SK-N-SH (cell line): ENCODE measurements at regions not wholly inside any gene's neighbourhood (a gene's known extent, or its start where the extent isn't known, plus 50 kb on each side); places are given as distances from the start of the nearest gene placed in this dataset.

Experiments used
- CTCF ChIA-PET: fragments of 300-600, 350-600 bp; formaldehyde crosslinking; extraction: SDS; loops from one replicate; lab custom pipeline; 2021; lab: Yijun Ruan, JAX
- POLR2A ChIA-PET: fragments of 350-600 bp; sonication (Branson Sonifier 250); formaldehyde crosslinking; extraction: SDS; loops from one replicate; lab custom pipeline; 2020; ENCODE audit warnings: antibody characterized with exemption, inconsistent platforms; lab: Yijun Ruan, JAX
- DNase-seq: peaks from one replicate; pipeline ENCODE4 v3.0.0; 2012
- H2AFZ ChIP-seq: fragments of 200-600 bp; sonication (generic); 2 replicates; pipeline ENCODE4 v1.8.1; 2016; ENCODE audit warnings: antibody characterized with exemption, mild to moderate bottlenecking, low read depth
- H3F3A ChIP-seq: fragments of 200-600 bp; sonication (generic); replicated peaks from 2 replicates; pipeline ENCODE3; 2016; ENCODE audit warnings: antibody characterized with exemption, mild to moderate bottlenecking; ENCODE audit not compliant: insufficient read depth
- H3K27ac ChIP-seq, 2 experiments: fragments of 200-500 bp in 1 of 2; fragments of 200-600 bp in 1 of 2; sonication (Bioruptor generic) in 1 of 2; sonication (generic), shearing (Covaris generic) in 1 of 2; 2 replicates each; pipeline versions ENCODE4 v1.5.1 to v1.6.1; 2014 to 2016; ENCODE audit warnings: low read depth in 2 of 2, inconsistent platforms in 1 of 2, low read length in 1 of 2, mild to moderate bottlenecking in 1 of 2, mixed read lengths in 1 of 2
- H3K27me3 ChIP-seq: fragments of 200-600 bp; sonication (generic), shearing (Covaris generic); 2 replicates; pipeline ENCODE4 v1.6.1; 2016; ENCODE audit warnings: mixed run types; ENCODE audit not compliant: insufficient read depth
- H3K36me3 ChIP-seq, 2 experiments: fragments of 200-500 bp in 1 of 2; fragments of 200-600 bp in 1 of 2; sonication (Bioruptor generic) in 1 of 2; sonication (generic) in 1 of 2; replicated peaks in 1 of 2; 2 replicates each; pipeline versions ENCODE3 to v1.5.1; 2014 to 2016; ENCODE audit warnings: low read length in 1 of 2, mild to moderate bottlenecking in 1 of 2; ENCODE audit not compliant: insufficient read depth in 2 of 2, control insufficient read depth in 1 of 2
- H3K4me1 ChIP-seq, 2 experiments: fragments of 200-500 bp in 1 of 2; fragments of 200-600 bp in 1 of 2; sonication (Bioruptor generic) in 1 of 2; sonication (generic), shearing (Covaris generic) in 1 of 2; 2 replicates each; pipeline versions ENCODE4 v1.5.1 to v1.6.1; 2014 to 2016; ENCODE audit warnings: low read depth in 1 of 2, low read length in 1 of 2, mixed run types in 1 of 2; ENCODE audit not compliant: insufficient read depth in 2 of 2, control insufficient read depth in 1 of 2
- H3K4me2 ChIP-seq: fragments of 200-600 bp; sonication (generic), shearing (Covaris generic); 2 replicates; pipeline ENCODE4 v1.6.1; 2017; ENCODE audit warnings: mixed run types
- H3K4me3 ChIP-seq, 2 experiments: fragments of 200-500 bp in 1 of 2; fragments of 200-600 bp in 1 of 2; sonication (Bioruptor generic) in 1 of 2; sonication (generic), shearing (Covaris generic) in 1 of 2; 2 replicates each; pipeline versions ENCODE4 v1.5.1 to v1.8.1; 2014 to 2016; ENCODE audit warnings: low read depth in 2 of 2, inconsistent platforms in 1 of 2, low read length in 1 of 2, mild to moderate bottlenecking in 1 of 2, mixed read lengths in 1 of 2, moderate library complexity in 1 of 2
- H3K79me2 ChIP-seq: fragments of 200-600 bp; sonication (generic); 2 replicates; pipeline ENCODE4 v1.8.1; 2017; ENCODE audit warnings: mild to moderate bottlenecking; ENCODE audit not compliant: insufficient read depth
- H3K9ac ChIP-seq: fragments of 200-600 bp; sonication (generic); 2 replicates; pipeline ENCODE4 v1.6.1; 2017; ENCODE audit warnings: mixed run types
- H3K9me2 ChIP-seq: fragments of 200-600 bp; sonication (generic); 2 replicates; pipeline ENCODE4 v1.6.1; 2017; ENCODE audit warnings: mixed run types
- H3K9me3 ChIP-seq: fragments of 200-600 bp; sonication (generic); 2 replicates; pipeline ENCODE4 v1.6.1; 2017; ENCODE audit warnings: mixed run types, mild to moderate bottlenecking, moderate library complexity
- H4K20me1 ChIP-seq: fragments of 200-600 bp; sonication (generic); 2 replicates; pipeline ENCODE4 v1.6.1; 2017; ENCODE audit warnings: mild to moderate bottlenecking, mixed run types; ENCODE audit not compliant: insufficient read depth
- CHD2 ChIP-seq: fragments of 150-350 bp; IDR thresholded peaks from 2 replicates; pipeline ENCODE4 v1.6.1; 2018; ENCODE audit warnings: low read length; ENCODE audit not compliant: partially characterized antibody
- ELF1 ChIP-seq: IDR thresholded peaks from 2 replicates; pipeline ENCODE4 v1.4.0; 2012
- EP300 ChIP-seq, 2 experiments: IDR thresholded peaks; 2 replicates each; pipeline versions ENCODE4 v1.4.0 to v1.6.1; 2012; ENCODE audit warnings: borderline replicate concordance in 1 of 2, low read depth in 1 of 2, low read length in 1 of 2
- FOSL2 ChIP-seq: IDR thresholded peaks from 2 replicates; pipeline ENCODE4 v1.4.0; 2012; ENCODE audit warnings: low read depth, mild to moderate bottlenecking, moderate library complexity, borderline replicate concordance
- FOXJ3 ChIP-seq: sonication (generic); formaldehyde crosslinking; IDR thresholded peaks from 2 replicates; pipeline ENCODE4 v1.5.1; 2020; ENCODE audit warnings: mild to moderate bottlenecking, missing genetic modification reagents
- GATA2 ChIP-seq: sonication (generic); formaldehyde crosslinking; IDR thresholded peaks from 2 replicates; pipeline ENCODE4 v1.5.0; 2020; ENCODE audit warnings: mild to moderate bottlenecking, missing genetic modification reagents
- MXI1 ChIP-seq: IDR thresholded peaks from 2 replicates; pipeline ENCODE4 v1.6.1; 2012; ENCODE audit warnings: mild to moderate bottlenecking, low read depth, low read length, improper control_type of control experiment
- NRF1 ChIP-seq: IDR thresholded peaks from 2 replicates; pipeline ENCODE4 v1.6.1; 2012; ENCODE audit warnings: low read depth, mild to moderate bottlenecking, low read length
- PBX3 ChIP-seq: IDR thresholded peaks from 2 replicates; pipeline ENCODE4; 2012
- RCOR1 ChIP-seq: fragments of 150-350 bp; IDR thresholded peaks from 2 replicates; pipeline ENCODE4 v1.6.1; 2017; ENCODE audit warnings: antibody characterized with exemption, low read length
- RXRA ChIP-seq: IDR thresholded peaks from 2 replicates; pipeline ENCODE4 v1.4.0; 2012; ENCODE audit warnings: low read depth, mild to moderate bottlenecking, borderline replicate concordance
- TAF1 ChIP-seq: IDR thresholded peaks from 2 replicates; pipeline ENCODE4 v1.6.1; 2012; ENCODE audit warnings: low read depth, mild to moderate bottlenecking, low read length, moderate library complexity, borderline replicate concordance
- TEAD4 ChIP-seq: IDR thresholded peaks from 2 replicates; pipeline ENCODE4 v1.4.0; 2012; ENCODE audit warnings: mild to moderate bottlenecking, borderline replicate concordance; ENCODE audit not compliant: insufficient read depth
- WGBS: methylation state at CpG from one replicate; pipeline ENCODE4 v1.1.6; 2017; ENCODE audit warnings: low lambda C conversion rate; 5-methylcytosine and 5-hydroxymethylcytosine counted together
- TF ChIP-seq, protein P1 (sequence below): fragments of 150-350 bp; IDR thresholded peaks from 2 replicates; pipeline ENCODE4 v1.6.1; 2016; ENCODE audit warnings: mild to moderate bottlenecking, low read depth, low read length
- TF ChIP-seq, protein P2 (sequence below): IDR thresholded peaks from 2 replicates; pipeline ENCODE4 v1.6.1; 2012; ENCODE audit warnings: mild to moderate bottlenecking, low read depth, low read length, moderate library complexity
- TF ChIP-seq, protein P3 (sequence below): IDR thresholded peaks from 2 replicates; pipeline ENCODE4 v1.4.0; 2012; ENCODE audit warnings: low read depth, borderline replicate concordance

- 65% methylated on average over 1 of the region's 1 CpG for WGBS
- H4K20me1 ChIP-seq: no peaks in the 10 kb centered on the region
- no peak for DNase-seq
- no peak overlapping the region for H3K9ac ChIP-seq
- TF ChIP-seq FOXJ3 (CRISPR knock-in tag): no peak
- peak; percentile 24; the same call in 1 of the 2 replicates for TF ChIP-seq PBX3
- POLR2A ChIA-PET: no interaction called here
- no peaks in the 10 kb centered on the region for H3K36me3 ChIP-seq
- no peak overlapping the region for H3K4me3 ChIP-seq
- no peaks in the 10 kb centered on the region for H3K27me3 ChIP-seq
- no peak overlapping the region for H3K4me2 ChIP-seq
- H2AFZ ChIP-seq: no peak overlapping the region
- no peak overlapping the region for H3K27ac ChIP-seq
- H3K79me2 ChIP-seq: no peaks in the 10 kb centered on the region
- CTCF ChIA-PET: no interaction called here
- H3F3A ChIP-seq: peaks cover 3% of the 10 kb centered on the region
- H3K9me2 ChIP-seq: no peaks in the 10 kb centered on the region
- H3K4me1 ChIP-seq: peaks cover 0 to 4% of the 10 kb centered on the region in 2 experiments; a peak in 1 of 4 replicates
- H3K9me3 ChIP-seq: no peaks in the 10 kb centered on the region
Measured at GRCh38 chr13:85140192-85140591, 659.0 kb downstream of the SLITRK6 start.

DNA sequence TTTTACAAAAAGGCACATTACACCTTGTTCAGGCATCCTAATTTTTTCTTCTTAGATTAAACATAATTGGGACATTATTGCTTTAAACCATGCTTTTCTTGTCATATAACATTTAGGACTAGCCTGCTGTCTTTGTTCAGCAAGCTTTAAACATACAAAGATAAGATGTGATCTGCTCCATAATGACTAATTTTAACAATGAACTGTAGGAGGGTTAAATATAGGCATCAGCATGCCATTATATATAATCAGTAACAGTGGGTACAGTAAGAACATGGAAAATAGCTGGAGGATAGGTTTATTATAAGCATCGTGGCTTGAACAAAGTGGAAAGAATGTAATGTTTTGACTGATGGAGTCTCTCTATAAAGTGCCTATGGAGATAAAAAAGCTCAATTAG, 661.7 kb downstream of the SLITRK6 start:
- peak; percentile 44 for DNase-seq
- TF ChIP-seq GATA2 (CRISPR knock-in tag) (peak; percentile 61; the same call in 1 of the 2 replicates), EP300 (IDR thresholded peaks at IDR 0.05; ENCODE audit: borderline replicate concordance in 1 of 2, low read depth in 1 of 2, low read length in 1 of 2) (peak in 1 of 2 experiments; percentile 39; a peak in 1 of 4 replicates), TEAD4 (peak; percentile 17; the same call in 1 of the 2 replicates), MXI1 (peak; percentile 7; the same call in 1 of the 2 replicates)
- TF ChIP-seq, protein P1, sequence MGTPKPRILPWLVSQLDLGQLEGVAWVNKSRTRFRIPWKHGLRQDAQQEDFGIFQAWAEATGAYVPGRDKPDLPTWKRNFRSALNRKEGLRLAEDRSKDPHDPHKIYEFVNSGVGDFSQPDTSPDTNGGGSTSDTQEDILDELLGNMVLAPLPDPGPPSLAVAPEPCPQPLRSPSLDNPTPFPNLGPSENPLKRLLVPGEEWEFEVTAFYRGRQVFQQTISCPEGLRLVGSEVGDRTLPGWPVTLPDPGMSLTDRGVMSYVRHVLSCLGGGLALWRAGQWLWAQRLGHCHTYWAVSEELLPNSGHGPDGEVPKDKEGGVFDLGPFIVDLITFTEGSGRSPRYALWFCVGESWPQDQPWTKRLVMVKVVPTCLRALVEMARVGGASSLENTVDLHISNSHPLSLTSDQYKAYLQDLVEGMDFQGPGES: no peak
- Histone ChIP-seq H3K4me2 (no peak overlapping the region), H3K4me3 (no peak overlapping the region), H3F3A (peaks cover 3% of the 10 kb centered on the region), H3K36me3 (no peaks in the 10 kb centered on the region), H3K9me2 (no peaks in the 10 kb centered on the region), H3K4me1 (peaks cover 0 to 4% of the 10 kb centered on the region in 2 experiments; a peak in 1 of 4 replicates), H3K9ac (no peak overlapping the region), H2AFZ (peak overlapping the region; percentile 62), H3K27me3 (no peaks in the 10 kb centered on the region), H3K9me3 (no peaks in the 10 kb centered on the region), H3K27ac (peak overlapping the region in 1 of 2 experiments; percentile 79; a peak in 1 of 4 replicates), H3K79me2 (no peaks in the 10 kb centered on the region), H4K20me1 (no peaks in the 10 kb centered on the region)
- ChIA-PET POLR2A (no interaction called here), CTCF (no interaction called here)
- WGBS: 3% methylated on average over 1 of the region's 1 CpG

- Histone ChIP-seq H3K4me3 (no peak overlapping the region), H3K27me3 (no peaks in the 10 kb centered on the region), H3K79me2 (no peaks in the 10 kb centered on the region), H3K4me2 (no peak overlapping the region), H4K20me1 (no peaks in the 10 kb centered on the region), H3K36me3 (no peaks in the 10 kb centered on the region), H3K9me3 (no peaks in the 10 kb centered on the region), H3K9ac (no peak overlapping the region), H2AFZ (no peak overlapping the region), H3K9me2 (no peaks in the 10 kb centered on the region), H3K27ac (no peak overlapping the region), H3F3A (peaks cover 3% of the 10 kb centered on the region), H3K4me1 (peaks cover 0 to 4% of the 10 kb centered on the region in 2 experiments; a peak in 1 of 4 replicates)
- 98% methylated on average over 6 of the region's 6 CpGs for WGBS
- CTCF ChIA-PET: no interaction called here
- DNase-seq: no peak
- POLR2A ChIA-PET: no interaction called here
- TF ChIP-seq ELF1 (no peak), MXI1 (no peak), FOXJ3 (CRISPR knock-in tag) (no peak), CHD2 (no peak), FOSL2 (no peak), RCOR1 (no peak), RXRA (no peak), TAF1 (no peak), NRF1 (no peak)
- TF ChIP-seq, protein P2, sequence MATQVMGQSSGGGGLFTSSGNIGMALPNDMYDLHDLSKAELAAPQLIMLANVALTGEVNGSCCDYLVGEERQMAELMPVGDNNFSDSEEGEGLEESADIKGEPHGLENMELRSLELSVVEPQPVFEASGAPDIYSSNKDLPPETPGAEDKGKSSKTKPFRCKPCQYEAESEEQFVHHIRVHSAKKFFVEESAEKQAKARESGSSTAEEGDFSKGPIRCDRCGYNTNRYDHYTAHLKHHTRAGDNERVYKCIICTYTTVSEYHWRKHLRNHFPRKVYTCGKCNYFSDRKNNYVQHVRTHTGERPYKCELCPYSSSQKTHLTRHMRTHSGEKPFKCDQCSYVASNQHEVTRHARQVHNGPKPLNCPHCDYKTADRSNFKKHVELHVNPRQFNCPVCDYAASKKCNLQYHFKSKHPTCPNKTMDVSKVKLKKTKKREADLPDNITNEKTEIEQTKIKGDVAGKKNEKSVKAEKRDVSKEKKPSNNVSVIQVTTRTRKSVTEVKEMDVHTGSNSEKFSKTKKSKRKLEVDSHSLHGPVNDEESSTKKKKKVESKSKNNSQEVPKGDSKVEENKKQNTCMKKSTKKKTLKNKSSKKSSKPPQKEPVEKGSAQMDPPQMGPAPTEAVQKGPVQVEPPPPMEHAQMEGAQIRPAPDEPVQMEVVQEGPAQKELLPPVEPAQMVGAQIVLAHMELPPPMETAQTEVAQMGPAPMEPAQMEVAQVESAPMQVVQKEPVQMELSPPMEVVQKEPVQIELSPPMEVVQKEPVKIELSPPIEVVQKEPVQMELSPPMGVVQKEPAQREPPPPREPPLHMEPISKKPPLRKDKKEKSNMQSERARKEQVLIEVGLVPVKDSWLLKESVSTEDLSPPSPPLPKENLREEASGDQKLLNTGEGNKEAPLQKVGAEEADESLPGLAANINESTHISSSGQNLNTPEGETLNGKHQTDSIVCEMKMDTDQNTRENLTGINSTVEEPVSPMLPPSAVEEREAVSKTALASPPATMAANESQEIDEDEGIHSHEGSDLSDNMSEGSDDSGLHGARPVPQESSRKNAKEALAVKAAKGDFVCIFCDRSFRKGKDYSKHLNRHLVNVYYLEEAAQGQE: no peak
- TF ChIP-seq, protein P3, sequence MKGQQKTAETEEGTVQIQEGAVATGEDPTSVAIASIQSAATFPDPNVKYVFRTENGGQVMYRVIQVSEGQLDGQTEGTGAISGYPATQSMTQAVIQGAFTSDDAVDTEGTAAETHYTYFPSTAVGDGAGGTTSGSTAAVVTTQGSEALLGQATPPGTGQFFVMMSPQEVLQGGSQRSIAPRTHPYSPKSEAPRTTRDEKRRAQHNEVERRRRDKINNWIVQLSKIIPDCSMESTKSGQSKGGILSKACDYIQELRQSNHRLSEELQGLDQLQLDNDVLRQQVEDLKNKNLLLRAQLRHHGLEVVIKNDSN: no peak
Measured at GRCh38 chr13:85132986-85133385, 666.2 kb downstream of the SLITRK6 start.
